Gastroesophageal sphincter (tissue), 3 donors: ENCODE measurements at regions not wholly inside any gene's neighbourhood (a gene's known extent, or its start where the extent isn't known, plus 50 kb on each side); places are given as distances from the start of the nearest gene placed in this dataset.

Experiments used
- CTCF ChIP-seq, 4 experiments: fragments of 200-600 bp in 2 of 4; fragments of 450-650 bp in 2 of 4; sonication (generic) in 1 of 4; IDR thresholded peaks; one replicate each; pipeline ENCODE4 v1.5.1; 2017 to 2019; ENCODE audit warnings: antibody characterized with exemption in 4 of 4, mild to moderate bottlenecking in 2 of 4, moderate library complexity in 2 of 4
- POLR2A ChIP-seq, 2 donors: fragments of 450-650 bp; IDR thresholded peaks; one replicate each; pipeline ENCODE4 v1.6.1; 2017; ENCODE audit warnings: antibody characterized with exemption in 2 of 2, mild to moderate bottlenecking in 2 of 2, moderate library complexity in 1 of 2
- POLR2AphosphoS5 ChIP-seq: sonication (generic); formaldehyde crosslinking; IDR thresholded peaks from one replicate; pipeline ENCODE4 v1.6.1; 2017; ENCODE audit warnings: antibody characterized with exemption

- TF ChIP-seq POLR2AphosphoS5 (no peak), CTCF (IDR thresholded peaks at IDR 0.05) (no peak), POLR2A (IDR thresholded peaks at IDR 0.05) (no peak)
These were observed 159.0 kb upstream of the TRIB2 start for GRCh38 chr2:12557688-12558087.
